GM19463 (cell line): ENCODE measurements at regions not wholly inside any gene's neighbourhood (a gene's known extent, or its start where the extent isn't known, plus 50 kb on each side); places are given as distances from the start of the nearest gene placed in this dataset.
"Not testable (repeated sequence)": the region's sequence is repeated elsewhere in the genome, so short reads cannot be mapped to it uniquely, and the experiment has no call there.

ENCODE experiments used
- ATAC-seq: cut with Tn5 transposase; IDR thresholded peaks from one replicate; pipeline ENCODE4 v1.9.1; 2021; ENCODE audit warnings: mild to moderate bottlenecking, moderate library complexity; ENCODE audit not compliant: unreplicated experiment

DNA sequence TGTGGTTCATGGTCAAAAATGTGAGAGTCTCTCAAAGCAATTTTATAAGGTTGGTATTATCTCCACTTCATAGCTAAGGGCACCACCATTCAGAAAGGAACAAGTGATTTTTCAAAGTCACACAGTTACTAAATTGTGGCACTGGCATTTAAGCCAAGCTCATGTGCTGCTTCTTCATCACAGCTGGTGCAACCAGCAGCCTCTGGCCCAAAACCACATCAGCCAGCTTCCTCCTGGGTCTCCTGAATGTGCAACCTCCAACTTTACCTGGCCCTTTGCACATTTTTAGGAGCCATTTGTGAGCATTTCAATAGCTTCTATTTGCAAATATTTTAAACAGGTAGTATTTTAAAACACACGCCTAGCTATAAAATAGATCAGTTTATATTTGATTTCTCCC, 293.7 kb downstream of the BCL11A start:
- ATAC-seq: no peak

DNA sequence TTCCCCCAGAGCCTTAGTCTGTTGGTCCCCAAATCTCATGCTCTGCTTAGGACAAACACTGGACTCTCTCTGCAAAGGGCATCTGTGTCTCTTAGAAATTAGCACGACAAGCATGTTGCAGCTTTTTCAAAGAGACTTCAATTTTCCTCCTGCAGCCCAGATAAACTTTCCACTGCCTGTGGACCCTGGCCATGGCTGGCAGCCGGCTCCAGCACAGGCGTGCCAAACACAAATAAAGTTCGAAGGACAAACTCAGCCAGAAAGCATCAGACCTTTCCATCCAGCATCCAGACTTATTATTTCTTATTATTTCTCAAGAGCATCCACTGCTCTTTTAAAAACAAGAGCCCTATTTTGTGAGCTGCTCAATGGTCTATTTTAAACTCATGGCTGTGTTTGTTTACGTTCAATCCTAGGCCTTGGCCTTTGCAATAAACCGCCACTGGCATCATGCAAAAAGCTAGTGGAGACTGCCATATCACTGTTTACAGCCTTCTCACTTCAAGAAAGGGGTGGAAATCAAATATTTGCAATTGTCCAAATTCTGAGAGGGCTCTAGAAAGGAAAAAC, 300.8 kb downstream of the BCL11A start:
- no peak for ATAC-seq

- ATAC-seq: no peak
These were observed 302.2 kb downstream of the BCL11A start for GRCh38 chr2:60251247-60251646.

GRCh38 chr2:60249879-60250278, 303.6 kb downstream of the BCL11A start:
- ATAC-seq: no peak

- ATAC-seq: no peak
These were observed 306.0 kb downstream of the BCL11A start for GRCh38 chr2:60247471-60247870.

DNA sequence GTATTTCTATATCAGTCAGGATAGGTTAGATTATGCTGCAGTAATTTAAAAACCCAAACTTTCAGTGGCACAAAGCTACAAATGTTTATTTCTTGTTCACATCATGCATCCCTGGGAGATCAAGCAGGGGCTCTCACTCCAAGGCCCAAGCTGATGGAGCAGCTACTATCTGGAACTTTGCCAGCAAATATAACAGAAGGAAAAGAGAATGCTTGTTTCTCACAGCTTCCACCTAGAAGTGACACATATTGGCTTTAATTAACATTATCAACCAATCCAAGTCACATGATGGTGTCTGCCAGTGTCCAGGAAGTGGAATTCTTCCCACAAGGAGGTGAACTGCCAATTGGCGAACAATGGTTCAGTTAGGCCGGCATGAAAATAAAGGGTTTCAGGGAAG, 306.9 kb downstream of the BCL11A start:
- ATAC-seq: no peak

GRCh38 chr2:60234274-60234986, 319.0 kb downstream of the BCL11A start:
- ATAC-seq: no peak

GRCh38 chr2:60230596-60230995, 322.9 kb downstream of the BCL11A start:
- no peak for ATAC-seq

DNA sequence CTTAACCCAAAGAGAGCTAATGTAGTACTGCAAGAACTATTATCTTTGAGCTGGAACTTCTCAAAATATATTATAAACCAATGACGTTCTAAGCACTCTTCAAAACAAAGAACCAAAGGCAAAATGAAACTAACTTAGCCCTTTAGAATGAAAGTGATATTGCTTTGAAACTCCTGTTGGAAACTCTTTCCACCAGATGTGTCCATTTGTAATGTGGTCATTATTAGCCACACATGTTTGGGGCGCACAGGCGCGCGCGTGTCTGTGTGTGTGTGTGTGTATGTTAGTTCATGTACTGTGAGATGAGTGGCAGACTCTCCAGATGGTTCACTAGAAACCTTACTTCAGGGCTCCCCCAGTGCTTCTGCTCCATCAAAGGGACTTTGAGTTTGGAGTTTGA, 323.4 kb downstream of the BCL11A start:
- ATAC-seq: no peak

DNA sequence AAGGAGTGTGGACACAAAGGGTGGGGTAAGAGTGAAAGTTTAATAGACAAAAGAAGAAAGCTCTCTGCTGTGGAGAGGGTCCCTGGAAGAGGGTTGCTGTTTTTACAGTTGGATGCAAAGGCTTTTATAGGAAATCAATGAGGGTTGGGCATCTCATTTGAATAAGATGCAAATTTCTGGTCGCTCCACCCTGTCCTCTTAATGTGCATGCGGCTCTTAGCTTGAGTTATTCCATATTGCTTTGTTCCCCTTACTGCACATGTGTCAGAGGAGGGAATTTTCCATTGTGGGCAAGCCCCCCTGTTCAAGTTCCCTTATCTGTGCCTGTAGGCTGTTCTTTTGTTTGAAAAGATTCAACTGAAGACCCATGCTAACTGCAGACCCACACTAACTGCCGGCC, 326.5 kb downstream of the BCL11A start:
- ATAC-seq: no peak

- no peak for ATAC-seq
These were observed 327.3 kb downstream of the BCL11A start for GRCh38 chr2:60226191-60226590.

- no peak for ATAC-seq
These were observed 329.6 kb downstream of the BCL11A start for GRCh38 chr2:60223859-60224258.

DNA sequence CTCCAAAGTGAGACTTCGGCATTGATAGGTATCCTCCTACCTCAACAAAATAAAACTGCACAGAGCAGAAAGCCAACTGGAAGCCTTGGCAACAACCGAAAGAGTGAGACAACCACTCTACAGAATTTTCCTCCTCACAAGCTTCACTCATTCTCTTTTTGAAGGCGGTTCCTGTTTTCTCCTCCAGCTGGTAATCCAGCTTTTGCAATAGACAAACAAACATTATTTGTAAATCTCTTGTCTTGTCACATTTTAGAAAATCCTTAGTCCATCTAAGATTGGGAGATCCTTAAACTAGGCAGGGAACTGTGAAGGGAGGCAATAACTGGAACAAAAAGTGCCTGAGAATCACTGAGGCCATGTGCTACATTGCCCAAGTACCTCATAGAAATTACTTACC, 332.4 kb downstream of the BCL11A start:
- no peak for ATAC-seq

DNA sequence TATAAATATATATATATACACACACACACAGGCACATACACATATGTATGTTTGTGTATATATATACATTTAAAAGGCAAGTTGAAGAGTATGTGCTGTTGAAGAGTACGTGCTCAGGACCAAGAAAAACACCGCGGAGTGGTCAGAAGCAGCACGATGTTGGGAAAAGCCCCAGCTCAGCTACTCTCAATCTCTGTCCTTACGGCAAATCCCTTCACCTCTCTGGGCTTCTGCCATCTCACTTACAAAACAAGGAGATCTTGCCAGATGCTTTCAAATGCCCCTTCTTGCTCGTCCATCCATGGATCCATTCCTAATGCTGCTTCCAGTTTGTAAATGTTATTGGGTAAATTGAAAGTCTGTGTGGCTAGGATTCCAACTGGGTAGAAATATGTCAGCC, 333.9 kb downstream of the BCL11A start:
- no peak for ATAC-seq

- ATAC-seq: no peak
These were observed 336.9 kb downstream of the BCL11A start for GRCh38 chr2:60216452-60216995.

DNA sequence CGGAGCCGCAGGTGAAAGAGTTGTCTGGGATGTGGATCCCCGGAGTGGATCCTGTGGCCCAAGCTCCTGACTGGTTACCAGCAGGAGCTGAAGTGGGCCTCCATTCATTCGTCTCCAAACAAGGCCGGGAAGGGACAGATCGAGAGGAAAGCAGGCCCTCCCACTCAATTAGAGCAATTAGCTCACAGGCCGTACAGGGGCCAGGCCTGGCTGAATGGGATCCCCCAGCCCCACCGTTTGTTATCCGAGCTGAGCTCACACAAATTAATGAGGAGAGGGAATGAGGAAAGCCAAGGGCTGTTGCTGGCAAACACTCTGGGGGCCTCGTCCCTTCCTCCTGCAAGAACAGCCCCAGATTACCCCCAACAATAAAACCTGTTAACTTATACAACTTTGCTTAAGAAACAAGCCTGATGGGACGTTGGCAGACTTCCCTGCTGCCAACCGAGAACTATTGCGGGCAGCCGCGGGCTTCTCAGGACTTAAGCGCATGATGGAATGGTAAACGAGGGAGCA, 338.0 kb downstream of the BCL11A start:
- no peak for ATAC-seq

GRCh38 chr2:60214626-60214875, 338.9 kb downstream of the BCL11A start:
- no peak for ATAC-seq

DNA sequence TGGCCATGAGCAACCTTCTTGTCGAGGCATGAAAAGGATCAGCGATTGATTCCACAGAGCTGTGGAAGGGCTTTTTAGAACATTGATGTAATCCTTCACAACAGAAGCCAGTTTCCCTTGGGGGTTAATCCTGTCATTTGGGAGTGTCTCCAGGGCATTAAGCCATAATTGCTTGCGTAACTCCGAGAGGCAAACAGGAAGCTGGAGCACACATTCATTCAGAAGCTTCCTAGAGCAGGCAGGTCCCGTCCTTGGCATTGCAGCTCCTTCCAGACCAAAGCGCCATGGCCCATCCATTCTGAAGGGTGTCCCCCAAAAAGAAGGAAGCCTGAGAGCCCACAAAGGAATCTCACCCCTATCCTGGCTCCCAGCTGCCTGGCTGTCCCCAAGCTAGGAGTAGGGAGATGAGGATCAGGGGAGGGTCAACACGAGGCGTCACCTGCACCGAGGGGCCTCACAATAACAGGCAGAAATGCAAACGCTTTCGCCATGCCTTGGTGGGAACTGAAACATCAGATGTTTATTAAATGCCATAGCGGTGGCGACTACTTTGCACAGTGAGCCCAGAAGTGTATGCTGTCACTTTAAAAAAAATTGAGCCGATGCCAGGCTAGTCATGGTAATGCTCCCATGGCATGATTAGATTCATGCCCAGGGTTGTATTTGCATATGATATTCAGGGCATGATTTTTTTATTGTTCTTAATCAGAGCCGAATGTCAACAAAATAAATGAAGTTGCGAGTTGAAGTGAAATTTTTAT, 339.4 kb downstream of the BCL11A start:
- no peak for ATAC-seq

- no peak for ATAC-seq
These were observed 341.1 kb downstream of the BCL11A start for GRCh38 chr2:60212181-60212945.

DNA sequence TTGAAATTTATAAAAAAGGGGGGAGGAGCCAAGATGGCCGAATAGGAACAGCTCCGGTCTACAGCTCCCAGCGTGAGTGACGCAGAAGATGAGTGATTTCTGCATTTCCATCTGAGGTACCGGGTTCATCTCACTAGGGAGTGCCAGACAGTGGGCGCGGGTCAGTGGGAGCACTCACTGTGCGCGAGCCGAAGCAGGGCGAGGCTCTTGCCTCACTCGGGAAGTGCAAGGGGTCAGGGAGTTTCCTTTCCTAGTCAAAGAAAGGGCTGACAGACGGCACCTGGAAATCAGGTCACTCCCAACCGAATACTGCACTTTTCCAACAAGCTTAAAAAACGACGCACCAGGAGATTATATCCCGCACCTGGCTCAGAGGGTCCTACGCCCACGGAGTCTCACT, 364.4 kb downstream of the BCL11A start:
- not testable (repeated sequence) for ATAC-seq

GRCh38 chr2:60175290-60175689, 378.2 kb downstream of the BCL11A start:
- no peak for ATAC-seq
